AG04449 (cell line): ENCODE measurements at regions not wholly inside any gene's neighbourhood (a gene's known extent, or its start where the extent isn't known, plus 50 kb on each side); places are given as distances from the start of the nearest gene placed in this dataset.

ENCODE experiments used
- CTCF ChIA-PET: fragments of 350-600 bp; formaldehyde crosslinking; extraction: SDS; loops from one replicate; lab custom pipeline; 2021; ENCODE audit warnings: antibody characterized with exemption; lab: Yijun Ruan, JAX
- POLR2A ChIA-PET: fragments of 400-600, 350-600 bp; formaldehyde crosslinking; extraction: SDS; loops from one replicate; lab custom pipeline; 2020; ENCODE audit warnings: antibody characterized with exemption, inconsistent platforms; lab: Yijun Ruan, JAX
- DNase-seq: peaks from one replicate; pipeline ENCODE4 v3.0.0-alpha.2; 2010; ENCODE audit warnings: low read depth, low spot score
- H3K4me3 ChIP-seq: 2 replicates; pipeline ENCODE4 v1.5.1; 2011; ENCODE audit warnings: low read depth, mild to moderate bottlenecking, control low read depth, low read length
- TF ChIP-seq, protein P1 (sequence below): IDR thresholded peaks from one replicate; pipeline ENCODE4 v1.5.1; 2011; ENCODE audit warnings: mild to moderate bottlenecking, moderate library complexity, low read length, control low read depth, inconsistent platforms; ENCODE audit not compliant: insufficient read depth; ENCODE audit errors: missing control alignments

DNA sequence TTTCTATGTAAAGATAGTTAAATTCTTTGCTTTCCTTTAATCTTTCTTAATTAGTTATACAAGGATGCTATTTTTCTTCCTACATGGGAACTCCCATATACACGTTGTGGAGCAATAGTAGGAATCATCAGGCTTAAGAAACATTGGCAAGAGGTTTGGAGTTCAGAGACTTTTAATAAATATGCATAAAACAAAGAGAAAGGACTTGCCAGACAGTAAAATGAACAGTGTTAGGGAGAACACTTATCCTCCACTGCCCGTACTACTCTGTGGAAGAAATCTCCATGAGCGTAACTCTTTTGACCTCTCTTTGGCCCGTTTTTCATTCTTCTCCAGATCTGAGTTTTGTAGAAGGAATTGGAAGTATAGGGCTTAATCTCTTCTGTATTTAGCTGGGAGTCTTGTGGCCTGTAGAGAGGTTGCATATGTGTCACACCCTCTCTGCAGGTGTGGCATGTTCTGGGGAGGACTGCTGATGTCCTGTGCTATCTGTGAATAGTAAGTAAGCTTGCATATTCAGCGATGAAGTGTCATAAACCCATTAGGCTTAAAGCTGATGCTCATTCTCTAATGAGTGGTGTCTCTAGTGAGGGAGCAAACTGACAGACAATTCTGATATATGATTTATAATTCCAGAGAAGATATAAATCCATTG, 455.4 kb upstream of the FAR2 start:
- POLR2A ChIA-PET: no interaction called here
- TF ChIP-seq, protein P1, sequence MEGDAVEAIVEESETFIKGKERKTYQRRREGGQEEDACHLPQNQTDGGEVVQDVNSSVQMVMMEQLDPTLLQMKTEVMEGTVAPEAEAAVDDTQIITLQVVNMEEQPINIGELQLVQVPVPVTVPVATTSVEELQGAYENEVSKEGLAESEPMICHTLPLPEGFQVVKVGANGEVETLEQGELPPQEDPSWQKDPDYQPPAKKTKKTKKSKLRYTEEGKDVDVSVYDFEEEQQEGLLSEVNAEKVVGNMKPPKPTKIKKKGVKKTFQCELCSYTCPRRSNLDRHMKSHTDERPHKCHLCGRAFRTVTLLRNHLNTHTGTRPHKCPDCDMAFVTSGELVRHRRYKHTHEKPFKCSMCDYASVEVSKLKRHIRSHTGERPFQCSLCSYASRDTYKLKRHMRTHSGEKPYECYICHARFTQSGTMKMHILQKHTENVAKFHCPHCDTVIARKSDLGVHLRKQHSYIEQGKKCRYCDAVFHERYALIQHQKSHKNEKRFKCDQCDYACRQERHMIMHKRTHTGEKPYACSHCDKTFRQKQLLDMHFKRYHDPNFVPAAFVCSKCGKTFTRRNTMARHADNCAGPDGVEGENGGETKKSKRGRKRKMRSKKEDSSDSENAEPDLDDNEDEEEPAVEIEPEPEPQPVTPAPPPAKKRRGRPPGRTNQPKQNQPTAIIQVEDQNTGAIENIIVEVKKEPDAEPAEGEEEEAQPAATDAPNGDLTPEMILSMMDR: no peak
- no peak for DNase-seq
- CTCF ChIA-PET: no interaction called here
- H3K4me3 ChIP-seq: no peak overlapping the region

DNA sequence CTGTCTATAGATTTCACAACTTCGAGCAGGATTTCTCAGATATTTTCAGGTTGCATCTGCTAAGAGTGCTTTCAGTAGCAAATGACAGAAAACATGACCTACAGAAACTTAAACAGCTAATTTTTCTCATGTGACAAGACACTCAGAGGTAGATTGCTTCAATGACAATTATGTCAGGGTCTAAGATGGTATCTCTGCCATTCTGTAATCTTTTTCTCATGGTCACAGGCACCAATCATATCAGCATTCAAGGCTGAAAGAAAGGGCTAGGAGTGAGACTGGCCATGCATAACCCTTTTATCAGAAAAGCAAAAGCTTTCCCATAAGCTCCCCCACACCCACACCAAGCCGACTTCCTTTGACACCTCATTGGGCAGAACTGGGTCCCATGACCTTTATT, 450.5 kb upstream of the FAR2 start:
- no peak overlapping the region for H3K4me3 ChIP-seq
- no peak for DNase-seq
- TF ChIP-seq, protein P1: no peak
- POLR2A ChIA-PET: no interaction called here
- CTCF ChIA-PET: no interaction called here

DNA sequence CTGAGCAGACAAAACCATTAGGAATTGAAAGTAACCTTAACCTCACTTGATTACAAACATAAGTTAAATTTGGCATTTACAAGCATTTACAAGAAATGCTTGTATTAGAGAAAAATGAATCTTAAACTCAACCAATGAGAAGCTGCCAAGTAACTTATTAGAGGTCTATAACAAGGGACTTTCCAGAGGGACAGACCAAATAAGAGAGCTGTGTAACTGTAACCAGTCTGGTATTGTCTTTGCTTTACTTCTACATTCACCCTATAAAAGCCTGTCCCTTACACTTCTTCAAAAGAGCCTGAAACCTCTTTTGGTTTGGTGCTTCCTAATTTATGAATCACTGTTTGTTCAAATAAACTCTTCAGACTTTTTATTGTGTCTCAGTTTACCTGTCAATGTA, 450.0 kb upstream of the FAR2 start:
- CTCF ChIA-PET: interaction anchor here (1.0 kb wide), 1 partner anchor 10 kb away, joined by 4 read pairs; no protein-coding TSS in a partner anchor
- H3K4me3 ChIP-seq: no peak overlapping the region
- POLR2A ChIA-PET: no interaction called here
- DNase-seq: no peak
- TF ChIP-seq, protein P1: no peak

DNA sequence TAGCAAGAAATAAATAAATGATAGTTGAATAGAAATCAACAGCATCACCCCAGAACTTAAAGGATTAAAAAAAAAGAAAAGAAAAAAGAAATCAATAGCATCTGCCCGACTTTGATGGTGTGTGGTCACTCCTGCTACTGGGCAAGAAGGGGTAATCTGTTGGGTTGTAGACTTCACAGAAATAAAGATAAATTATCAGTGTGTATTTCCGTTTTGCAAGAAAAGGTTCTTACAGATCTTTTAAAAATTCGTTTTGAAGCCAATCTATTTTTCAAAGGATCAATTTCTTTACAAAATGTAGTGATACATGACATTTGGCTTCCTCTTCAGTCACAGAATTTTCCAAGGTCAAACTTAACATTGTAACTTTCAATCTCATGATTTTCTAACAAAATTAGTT, 448.9 kb upstream of the FAR2 start:
- CTCF ChIA-PET: no interaction called here
- POLR2A ChIA-PET: no interaction called here
- no peak overlapping the region for H3K4me3 ChIP-seq
- TF ChIP-seq, protein P1: no peak
- no peak for DNase-seq

DNA sequence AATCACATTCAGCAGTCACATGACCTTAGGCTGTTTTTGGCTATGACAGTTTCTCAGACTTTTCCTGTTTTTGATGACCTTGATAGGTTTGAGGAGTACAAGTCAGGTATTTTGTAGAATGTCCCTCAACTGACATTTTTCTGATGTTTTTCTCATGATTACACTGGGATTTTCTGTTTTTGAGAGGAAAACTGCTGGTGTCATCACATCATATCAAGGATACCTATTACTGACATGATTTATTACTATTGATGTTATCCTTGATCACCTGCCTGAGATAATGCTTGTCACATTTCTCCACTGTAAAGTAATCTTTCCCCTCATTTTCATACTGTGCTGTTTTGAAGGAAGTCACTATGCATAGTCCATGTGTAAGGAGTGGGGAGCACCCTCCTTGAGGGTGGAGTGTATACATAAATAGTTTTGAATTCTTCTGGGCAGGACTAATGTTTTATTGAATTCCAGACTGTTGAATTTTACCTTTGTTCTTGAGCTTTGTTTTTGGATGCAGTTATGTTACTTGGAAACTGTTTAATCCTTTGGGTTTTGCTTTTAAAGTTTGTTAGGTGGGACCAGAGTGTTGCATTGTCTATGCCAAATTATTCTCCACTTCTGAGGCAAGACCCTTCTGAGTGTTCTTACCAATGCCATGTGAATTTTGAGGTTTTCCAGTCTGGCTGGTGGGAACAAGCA, 444.5 kb upstream of the FAR2 start:
- ChIA-PET POLR2A (interaction anchor here (0.6 kb wide), 1 partner anchor 290 kb away, joined by 3 read pairs; no protein-coding TSS in a partner anchor), CTCF (no interaction called here)
- TF ChIP-seq, protein P1: no peak
- no peak for DNase-seq
- no peak overlapping the region for H3K4me3 ChIP-seq

DNA sequence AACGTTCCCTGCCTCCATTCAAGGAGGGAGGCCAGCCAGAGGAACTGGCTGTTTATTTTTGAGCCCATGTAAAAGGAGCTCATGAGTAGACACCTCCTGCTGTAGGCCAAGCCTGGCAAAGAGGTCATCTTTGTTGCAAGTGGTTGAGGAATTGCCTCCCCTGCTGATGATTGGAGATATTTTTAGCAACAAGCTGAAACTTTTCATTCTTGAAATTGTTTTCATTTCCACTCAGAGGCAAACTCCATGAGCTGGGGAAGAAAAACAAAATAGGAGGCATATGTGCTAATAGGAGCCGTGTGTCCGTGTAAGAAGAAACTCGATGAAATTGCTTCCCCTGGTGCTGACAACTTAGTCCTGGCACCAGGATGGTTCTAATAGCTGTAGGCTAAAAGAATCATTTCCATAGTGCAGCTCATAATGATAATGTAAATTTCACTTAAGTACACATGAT, 440.1 kb upstream of the FAR2 start:
- CTCF ChIA-PET: interaction anchor here (0.9 to 1.3 kb wide), 3 partner anchors 10 to 538 kb away, joined by 3 to 4 read pairs (median 4); no protein-coding TSS in a partner anchor
- TF ChIP-seq, protein P1: no peak
- POLR2A ChIA-PET: interaction anchor here (0.7 to 1.0 kb wide), 3 partner anchors 80 to 191 kb away, joined by 3 read pairs; no protein-coding TSS in a partner anchor

More for the DNA sequence above, 440.1 kb upstream of the FAR2 start:
- peak; percentile 88 for DNase-seq
- no peak overlapping the region for H3K4me3 ChIP-seq
